Breast epithelium (tissue), 4 donors: ENCODE measurements at regions not wholly inside any gene's neighbourhood (a gene's known extent, or its start where the extent isn't known, plus 50 kb on each side); places are given as distances from the start of the nearest gene placed in this dataset.
A peak's percentile ranks its signal among the peaks of the same experiment; 100 is the strongest.
"Not testable (repeated sequence)": the region's sequence is repeated elsewhere in the genome, so short reads cannot be mapped to it uniquely, and the experiment has no call there.

Experiments
- DNase-seq, 2 donors: peaks; one replicate each; pipeline ENCODE4 v3.0.0-alpha.2; 2019; ENCODE audit warnings: low spot score in 2 of 2
- H3K27ac ChIP-seq, 2 donors: fragments of 200-600 bp; sonication (generic) in 1 of 2; one replicate each; pipeline ENCODE4 v1.5.1; 2016 to 2019; ENCODE audit warnings: mild to moderate bottlenecking in 1 of 2
- H3K27me3 ChIP-seq, 2 donors: fragments of 200-600 bp; sonication (generic) in 1 of 2; one replicate each; pipeline versions ENCODE4 v1.5.1 to v1.6.0; 2017 to 2019; ENCODE audit warnings: control low read depth in 1 of 2, mild to moderate bottlenecking in 1 of 2
- H3K36me3 ChIP-seq: fragments of 200-600 bp; one replicate; pipeline ENCODE4 v1.5.1; 2019
- H3K4me1 ChIP-seq, 2 donors: fragments of 200-600 bp; sonication (generic); one replicate each; pipeline ENCODE4 v1.5.1; 2016 to 2019; ENCODE audit warnings: control low read depth in 1 of 2
- H3K4me3 ChIP-seq, 3 donors: fragments of 200-600 bp; sonication (generic); 1 replicate in 2 of 3; 2 replicates in 1 of 3; pipeline ENCODE4 v1.5.1; 2016 to 2019; ENCODE audit warnings: mild to moderate bottlenecking in 3 of 3, moderate library complexity in 2 of 3
- H3K9me3 ChIP-seq, 2 donors: fragments of 200-600 bp; sonication (generic) in 1 of 2; one replicate each; pipeline ENCODE4 v1.5.1; 2016 to 2019; ENCODE audit warnings: control low read depth in 1 of 2
- CTCF ChIP-seq, 3 donors: fragments of 450-650 bp; IDR thresholded peaks; one replicate each; pipeline ENCODE4 v1.5.1; 2016 to 2017; ENCODE audit warnings: antibody characterized with exemption in 3 of 3, mild to moderate bottlenecking in 3 of 3, moderate library complexity in 3 of 3
- POLR2A ChIP-seq: fragments of 450-650 bp; IDR thresholded peaks from one replicate; pipeline ENCODE4 v1.6.1; 2016; ENCODE audit warnings: antibody characterized with exemption, mild to moderate bottlenecking, moderate library complexity
- POLR2AphosphoS5 ChIP-seq, 3 donors: sonication (generic); formaldehyde crosslinking; IDR thresholded peaks; one replicate each; pipeline ENCODE4 v1.6.1; 2017; ENCODE audit warnings: antibody characterized with exemption in 3 of 3
- intact Hi-C: fragments of 100-400 bp; cut with DNase I; formaldehyde crosslinking; loops from one replicate; pipeline ENCODE4 v1.15.1; 2023; ENCODE audit warnings: low total_unique reads

GRCh38 chr2:176795823-176796222 lies 416.8 kb upstream of the HNRNPA3 start:
- Histone ChIP-seq H3K27ac (no peak overlapping the region), H3K27me3 (no peaks in the 10 kb centered on the region), H3K36me3 (no peaks in the 10 kb centered on the region), H3K4me3 (no peak overlapping the region), H3K9me3 (no peaks in the 10 kb centered on the region), H3K4me1 (no peaks in the 10 kb centered on the region)
- no peak for DNase-seq
- no peak for TF ChIP-seq POLR2A
- no peak for TF ChIP-seq CTCF (IDR thresholded peaks at IDR 0.05)
- TF ChIP-seq POLR2AphosphoS5 (IDR thresholded peaks at IDR 0.05) = no peak
- intact Hi-C loops = no loop called here

- intact Hi-C loops, H3K4me1 ChIP-seq, H3K27me3 ChIP-seq, H3K9me3 ChIP-seq, H3K36me3 ChIP-seq, H3K4me3 ChIP-seq, DNase-seq, H3K27ac ChIP-seq: not testable (repeated sequence)
These were observed 415.9 kb upstream of the HNRNPA3 start for GRCh38 chr2:176796677-176797076.

- no peak for DNase-seq
- Histone ChIP-seq H3K4me1 (no peaks in the 10 kb centered on the region), H3K27ac (no peak overlapping the region), H3K4me3 (no peak overlapping the region), H3K9me3 (no peaks in the 10 kb centered on the region), H3K27me3 (no peaks in the 10 kb centered on the region), H3K36me3 (no peaks in the 10 kb centered on the region)
- intact Hi-C loops = no loop called here
- TF ChIP-seq CTCF (IDR thresholded peaks at IDR 0.05) (no peak), POLR2AphosphoS5 (IDR thresholded peaks at IDR 0.05) (no peak), POLR2A (no peak)
These were observed 408.2 kb upstream of the HNRNPA3 start for GRCh38 chr2:176804392-176804791.

- intact Hi-C loops = no loop called here
- H3K27ac ChIP-seq = no peak overlapping the region
- no peak for DNase-seq
- H3K36me3 ChIP-seq = no peaks in the 10 kb centered on the region
- TF ChIP-seq POLR2AphosphoS5 (IDR thresholded peaks at IDR 0.05) (no peak), CTCF (IDR thresholded peaks at IDR 0.05) (no peak), POLR2A (no peak)
- H3K4me1 ChIP-seq = no peaks in the 10 kb centered on the region
- no peaks in the 10 kb centered on the region for H3K9me3 ChIP-seq
- no peak overlapping the region for H3K4me3 ChIP-seq
- H3K27me3 ChIP-seq = no peaks in the 10 kb centered on the region
These were observed 407.2 kb upstream of the HNRNPA3 start for GRCh38 chr2:176805345-176805744.

- Histone ChIP-seq H3K4me1 (no peaks in the 10 kb centered on the region), H3K4me3 (no peak overlapping the region), H3K27me3 (no peaks in the 10 kb centered on the region), H3K36me3 (no peaks in the 10 kb centered on the region), H3K27ac (peak overlapping the region in 1 of 2 donors; percentile 15), H3K9me3 (no peaks in the 10 kb centered on the region)
- TF ChIP-seq POLR2A (no peak), POLR2AphosphoS5 (IDR thresholded peaks at IDR 0.05) (no peak), CTCF (IDR thresholded peaks at IDR 0.05) (no peak)
- intact Hi-C loops = no loop called here
- DNase-seq = no peak
These were observed 400.3 kb upstream of the HNRNPA3 start for GRCh38 chr2:176812246-176812775.

GRCh38 chr2:176813156-176813555 lies 399.4 kb upstream of the HNRNPA3 start:
- Histone ChIP-seq H3K36me3 (no peaks in the 10 kb centered on the region), H3K27me3 (no peaks in the 10 kb centered on the region), H3K4me3 (no peak overlapping the region), H3K4me1 (no peaks in the 10 kb centered on the region), H3K27ac (peak overlapping the region in 1 of 2 donors; percentile 38), H3K9me3 (no peaks in the 10 kb centered on the region)
- intact Hi-C loops = no loop called here
- TF ChIP-seq CTCF (IDR thresholded peaks at IDR 0.05) (no peak), POLR2A (no peak), POLR2AphosphoS5 (IDR thresholded peaks at IDR 0.05) (no peak)
- DNase-seq = no peak
